GM12892 (cell line): ENCODE measurements at regions not wholly inside any gene's neighbourhood (a gene's known extent, or its start where the extent isn't known, plus 50 kb on each side); places are given as distances from the start of the nearest gene placed in this dataset.

Source experiments
- POLR2A ChIP-seq: IDR thresholded peaks from 2 replicates; pipeline ENCODE4 v1.6.1; 2011; ENCODE audit warnings: low read depth, low read length, control low read depth
- POLR2AphosphoS5 ChIP-seq: IDR thresholded peaks from 2 replicates; pipeline ENCODE4 v1.6.1; 2011; ENCODE audit warnings: low read depth, low read length, control low read depth
- TAF1 ChIP-seq: IDR thresholded peaks from 2 replicates; pipeline ENCODE4 v1.6.1; 2011; ENCODE audit warnings: low read depth, mild to moderate bottlenecking, control low read depth, low read length, borderline replicate concordance

DNA sequence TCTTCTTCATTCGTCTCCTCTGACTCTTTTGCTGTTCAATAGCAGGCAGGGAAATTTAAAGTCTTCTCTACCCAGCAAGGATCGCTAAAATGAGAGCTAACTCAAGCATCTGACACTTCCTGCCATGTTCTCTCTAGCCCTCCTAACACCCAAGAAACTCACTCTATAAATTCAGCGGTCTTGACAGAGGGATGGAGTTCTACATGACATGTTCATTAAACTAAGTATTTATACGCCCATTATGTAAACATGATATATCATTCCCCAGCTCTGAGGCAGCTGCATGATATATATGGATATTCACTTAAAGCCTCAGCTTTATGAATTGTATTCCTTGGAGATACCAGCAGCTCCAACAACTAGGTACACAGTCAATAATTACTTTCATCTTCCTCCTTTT is 231.0 kb downstream of the METTL4 start:
- no peak for TF ChIP-seq TAF1
- TF ChIP-seq POLR2A = no peak
- TF ChIP-seq POLR2AphosphoS5 = no peak
